ENCODE measurements at regions not wholly inside any gene's neighbourhood (a gene's known extent, or its start where the extent isn't known, plus 50 kb on each side); places are given as distances from the start of the nearest gene placed in this dataset.

DNA sequence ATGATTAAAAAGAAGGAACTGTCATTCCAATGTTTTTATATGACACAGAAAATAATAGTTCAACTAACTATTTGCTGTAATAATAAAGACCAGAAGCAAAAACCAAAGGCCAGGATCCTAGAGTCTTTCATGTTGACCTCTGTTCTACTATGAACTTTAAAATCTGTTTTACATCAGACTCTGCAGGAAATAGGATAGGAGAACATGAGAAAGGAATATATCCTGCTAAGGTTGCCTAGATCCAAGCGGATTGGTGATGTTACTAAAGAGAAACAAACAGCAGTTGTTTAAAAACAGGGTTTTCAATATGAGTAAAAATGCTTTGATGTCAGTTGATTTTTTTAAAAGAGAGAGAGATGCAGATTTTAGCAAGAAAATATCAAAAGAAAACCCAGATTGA, 549.6 kb downstream of the ZIC1 start:
- TF ChIP-seq, protein P1, sequence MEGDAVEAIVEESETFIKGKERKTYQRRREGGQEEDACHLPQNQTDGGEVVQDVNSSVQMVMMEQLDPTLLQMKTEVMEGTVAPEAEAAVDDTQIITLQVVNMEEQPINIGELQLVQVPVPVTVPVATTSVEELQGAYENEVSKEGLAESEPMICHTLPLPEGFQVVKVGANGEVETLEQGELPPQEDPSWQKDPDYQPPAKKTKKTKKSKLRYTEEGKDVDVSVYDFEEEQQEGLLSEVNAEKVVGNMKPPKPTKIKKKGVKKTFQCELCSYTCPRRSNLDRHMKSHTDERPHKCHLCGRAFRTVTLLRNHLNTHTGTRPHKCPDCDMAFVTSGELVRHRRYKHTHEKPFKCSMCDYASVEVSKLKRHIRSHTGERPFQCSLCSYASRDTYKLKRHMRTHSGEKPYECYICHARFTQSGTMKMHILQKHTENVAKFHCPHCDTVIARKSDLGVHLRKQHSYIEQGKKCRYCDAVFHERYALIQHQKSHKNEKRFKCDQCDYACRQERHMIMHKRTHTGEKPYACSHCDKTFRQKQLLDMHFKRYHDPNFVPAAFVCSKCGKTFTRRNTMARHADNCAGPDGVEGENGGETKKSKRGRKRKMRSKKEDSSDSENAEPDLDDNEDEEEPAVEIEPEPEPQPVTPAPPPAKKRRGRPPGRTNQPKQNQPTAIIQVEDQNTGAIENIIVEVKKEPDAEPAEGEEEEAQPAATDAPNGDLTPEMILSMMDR (IDR thresholded peaks at IDR 0.05): no peak
- no peak for TF ChIP-seq POLR2AphosphoS5 (IDR thresholded peaks at IDR 0.05)

Measured in breast epithelium (tissue), 3 donors.